ENCODE measurements at regions not wholly inside any gene's neighbourhood (a gene's known extent, or its start where the extent isn't known, plus 50 kb on each side); places are given as distances from the start of the nearest gene placed in this dataset.

GRCh38 chr2:116317111-116317510 is 1497.4 kb upstream of the DDX18 start:
- TF ChIP-seq CTCF (IDR thresholded peaks at IDR 0.05) (no peak), POLR2A (IDR thresholded peaks at IDR 0.05) (no peak)
